Progenitor cell of endocrine pancreas (in vitro differentiated cells): ENCODE measurements at regions not wholly inside any gene's neighbourhood (a gene's known extent, or its start where the extent isn't known, plus 50 kb on each side); places are given as distances from the start of the nearest gene placed in this dataset.

Source experiments
- DNase-seq: peaks from one replicate; pipeline ENCODE4 v3.0.0; 2021; ENCODE audit warnings: low spot score; ENCODE audit not compliant: unreplicated experiment
- H3K27ac Mint-ChIP-seq: 2 replicates; pipeline ENCODE4 v1.8.0; 2021; ENCODE audit warnings: mild to moderate bottlenecking, moderate library complexity, mixed read lengths
- H3K27me3 Mint-ChIP-seq: 2 replicates; pipeline ENCODE4 v1.8.0; 2021; ENCODE audit warnings: mixed read lengths
- H3K36me3 Mint-ChIP-seq: 2 replicates; pipeline ENCODE4 v1.8.0; 2022; ENCODE audit warnings: mixed read lengths; ENCODE audit not compliant: insufficient read depth
- H3K4me1 Mint-ChIP-seq: 2 replicates; pipeline ENCODE4 v1.8.0; 2021; ENCODE audit warnings: low read depth, mixed read lengths
- H3K4me3 Mint-ChIP-seq: 2 replicates; pipeline ENCODE4 v1.8.0; 2021; ENCODE audit warnings: low read depth, mild to moderate bottlenecking, moderate library complexity, mixed read lengths
- H3K9me3 Mint-ChIP-seq: 2 replicates; pipeline ENCODE4 v1.8.0; 2021; ENCODE audit warnings: low read depth, mixed read lengths
- TF ChIP-seq, protein P1 (sequence below): fragments of 200-600 bp; sonication (generic); IDR thresholded peaks from one replicate; pipeline ENCODE4 v1.5.0; 2021; ENCODE audit warnings: antibody characterized with exemption, mild to moderate bottlenecking; ENCODE audit not compliant: unreplicated experiment

DNA sequence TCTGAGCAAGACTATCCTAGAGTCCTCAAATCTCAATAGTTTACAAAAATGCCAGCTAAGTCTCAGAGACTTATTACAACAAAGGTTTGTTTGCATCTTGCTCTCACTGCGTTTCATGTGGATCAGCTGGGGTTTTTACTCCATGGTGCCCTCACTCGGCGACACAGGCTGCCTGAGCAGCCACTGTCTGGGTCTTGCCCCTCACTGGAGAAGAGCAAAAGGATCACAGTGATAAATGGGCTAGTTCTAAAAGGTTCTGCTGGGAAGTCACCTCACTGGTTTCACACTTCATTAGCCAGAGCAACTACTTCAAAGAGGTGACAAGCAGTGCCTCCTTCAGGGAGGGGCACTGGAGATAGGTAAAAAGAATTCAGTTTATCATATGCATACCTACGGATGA, 392.0 kb downstream of the RPL10L start:
- no peaks in the 10 kb centered on the region for H3K4me1 Mint-ChIP-seq
- no peak for DNase-seq

DNA sequence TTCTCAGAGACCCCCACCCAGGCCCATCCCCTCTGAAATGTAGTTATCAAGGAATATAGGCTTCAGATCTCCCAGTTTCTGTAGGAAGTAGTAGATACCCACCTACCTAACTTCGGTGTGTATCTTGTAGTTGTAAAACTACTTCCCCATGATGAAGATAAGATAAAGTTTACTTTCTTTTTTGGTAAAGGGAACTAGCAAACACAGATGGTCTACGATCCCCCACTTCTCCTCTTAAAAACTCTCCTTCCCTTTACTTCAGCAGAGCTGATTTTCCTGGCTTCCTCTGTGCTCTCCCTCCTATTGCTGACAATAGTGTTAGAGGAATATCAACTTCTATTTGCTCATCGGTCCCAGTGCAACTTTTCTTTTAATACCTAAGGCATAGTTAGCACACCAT, 395.2 kb downstream of the RPL10L start:
- Mint-ChIP-seq H3K4me3 (no peak overlapping the region), H3K36me3 (peaks cover 4% of the 10 kb centered on the region), H3K4me1 (peaks cover 5% of the 10 kb centered on the region), H3K9me3 (peaks cover 8% of the 10 kb centered on the region), H3K27ac (no peak overlapping the region), H3K27me3 (peaks cover 18% of the 10 kb centered on the region)
- TF ChIP-seq, protein P1, sequence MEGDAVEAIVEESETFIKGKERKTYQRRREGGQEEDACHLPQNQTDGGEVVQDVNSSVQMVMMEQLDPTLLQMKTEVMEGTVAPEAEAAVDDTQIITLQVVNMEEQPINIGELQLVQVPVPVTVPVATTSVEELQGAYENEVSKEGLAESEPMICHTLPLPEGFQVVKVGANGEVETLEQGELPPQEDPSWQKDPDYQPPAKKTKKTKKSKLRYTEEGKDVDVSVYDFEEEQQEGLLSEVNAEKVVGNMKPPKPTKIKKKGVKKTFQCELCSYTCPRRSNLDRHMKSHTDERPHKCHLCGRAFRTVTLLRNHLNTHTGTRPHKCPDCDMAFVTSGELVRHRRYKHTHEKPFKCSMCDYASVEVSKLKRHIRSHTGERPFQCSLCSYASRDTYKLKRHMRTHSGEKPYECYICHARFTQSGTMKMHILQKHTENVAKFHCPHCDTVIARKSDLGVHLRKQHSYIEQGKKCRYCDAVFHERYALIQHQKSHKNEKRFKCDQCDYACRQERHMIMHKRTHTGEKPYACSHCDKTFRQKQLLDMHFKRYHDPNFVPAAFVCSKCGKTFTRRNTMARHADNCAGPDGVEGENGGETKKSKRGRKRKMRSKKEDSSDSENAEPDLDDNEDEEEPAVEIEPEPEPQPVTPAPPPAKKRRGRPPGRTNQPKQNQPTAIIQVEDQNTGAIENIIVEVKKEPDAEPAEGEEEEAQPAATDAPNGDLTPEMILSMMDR: no peak
- DNase-seq: no peak

More for the DNA sequence above, 392.0 kb downstream of the RPL10L start:
- Mint-ChIP-seq H3K36me3 (no peaks in the 10 kb centered on the region), H3K27me3 (peaks cover 16% of the 10 kb centered on the region), H3K9me3 (peaks cover under 1% of the 10 kb centered on the region), H3K4me3 (no peak overlapping the region), H3K27ac (no peak overlapping the region)
- TF ChIP-seq, protein P1: no peak

DNA sequence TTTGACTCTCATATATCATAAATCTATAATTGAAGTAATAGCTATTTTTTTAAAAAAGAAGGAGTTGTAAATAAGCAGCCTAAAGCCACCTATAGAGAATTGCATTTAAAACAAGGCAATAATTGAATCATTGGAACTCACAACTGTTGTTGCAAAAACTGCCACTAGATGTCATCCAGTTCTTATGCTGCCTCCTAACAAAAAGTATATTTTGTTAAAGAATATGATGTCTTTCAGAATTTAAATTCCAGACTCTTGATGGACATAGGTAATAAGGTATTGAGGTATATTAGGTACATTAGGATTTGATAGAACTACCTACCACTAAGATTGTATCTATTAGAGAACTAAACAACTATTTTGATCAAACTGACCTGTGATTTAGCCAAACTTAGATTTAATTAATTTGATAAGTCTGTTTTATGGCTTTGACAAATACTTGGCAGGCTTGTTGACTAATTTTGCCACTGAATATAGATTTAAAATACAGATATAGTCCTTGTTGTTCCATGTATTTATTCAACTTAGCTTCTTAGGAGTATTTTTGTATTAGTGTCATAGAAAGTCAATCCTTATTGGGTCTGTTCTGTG, 401.4 kb downstream of the RPL10L start:
- Mint-ChIP-seq H3K4me1 (peaks cover 7% of the 10 kb centered on the region), H3K4me3 (no peak overlapping the region), H3K9me3 (peaks cover 8% of the 10 kb centered on the region), H3K27me3 (peaks cover 5% of the 10 kb centered on the region), H3K27ac (no peak overlapping the region), H3K36me3 (peaks cover 4% of the 10 kb centered on the region)
- TF ChIP-seq, protein P1: peak; percentile 80
- DNase-seq: no peak

DNA sequence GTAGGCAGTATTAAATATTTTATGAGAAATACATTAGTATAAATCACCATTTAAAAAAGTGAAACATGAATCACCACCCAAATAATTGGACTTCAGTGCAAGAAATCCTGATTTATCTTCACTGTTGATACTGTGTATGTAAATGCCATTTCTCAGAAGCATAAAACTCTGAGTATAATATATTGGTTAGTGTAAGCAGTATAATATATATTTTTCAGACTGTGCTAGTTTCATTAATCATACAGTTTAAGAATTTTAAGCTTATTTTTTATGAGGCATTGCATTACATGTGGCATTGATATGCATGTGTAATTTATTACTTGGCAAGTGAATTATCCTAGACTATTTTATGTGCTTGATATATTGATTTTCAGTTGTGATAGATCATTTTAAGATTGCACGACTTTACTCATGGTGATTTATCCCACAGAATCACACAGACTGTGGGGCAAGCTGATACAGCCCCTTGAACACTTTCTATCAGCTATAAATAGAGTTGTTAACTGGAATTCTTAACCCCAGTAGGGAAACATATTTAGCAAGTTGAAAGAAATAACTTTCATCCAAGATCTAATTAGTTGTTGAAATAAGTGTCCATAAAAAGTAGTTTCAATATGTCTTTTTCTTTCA, 403.5 kb downstream of the RPL10L start:
- Mint-ChIP-seq H3K9me3 (no peaks in the 10 kb centered on the region), H3K4me1 (peaks cover 2% of the 10 kb centered on the region), H3K27me3 (peaks cover 5% of the 10 kb centered on the region), H3K4me3 (no peak overlapping the region), H3K27ac (no peak overlapping the region), H3K36me3 (no peaks in the 10 kb centered on the region)
- TF ChIP-seq, protein P1: no peak
- no peak for DNase-seq

DNA sequence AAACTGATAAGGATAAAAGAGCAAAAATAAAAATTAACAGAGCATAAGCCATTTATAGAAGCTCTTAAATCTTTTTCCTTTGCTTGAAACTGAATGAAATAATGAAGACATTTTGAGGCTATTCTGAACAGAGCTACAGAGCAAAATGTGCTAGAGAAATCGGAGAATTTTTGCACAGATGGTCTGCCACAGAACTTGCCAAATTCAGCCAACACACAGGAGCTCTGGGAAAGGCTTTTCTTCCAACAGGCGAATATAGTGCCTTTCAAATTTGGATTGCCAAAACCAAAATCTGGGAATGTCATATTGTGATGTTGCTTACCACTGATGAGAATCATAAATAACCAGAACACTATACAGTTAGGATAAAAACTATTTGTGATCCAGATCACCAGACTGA, 406.3 kb downstream of the RPL10L start:
- no peak for DNase-seq
- Mint-ChIP-seq H3K36me3 (no peaks in the 10 kb centered on the region), H3K9me3 (no peaks in the 10 kb centered on the region), H3K4me3 (no peak overlapping the region), H3K27me3 (no peaks in the 10 kb centered on the region), H3K4me1 (peaks cover 2% of the 10 kb centered on the region), H3K27ac (no peak overlapping the region)
- TF ChIP-seq, protein P1: no peak
